H1 (cell line): ENCODE measurements at regions not wholly inside any gene's neighbourhood (a gene's known extent, or its start where the extent isn't known, plus 50 kb on each side); places are given as distances from the start of the nearest gene placed in this dataset.

ENCODE experiments used
- CTCF ChIA-PET: fragments of 300-600 bp; sonication (Branson Sonifier 250); formaldehyde crosslinking; loops from one replicate; lab custom pipeline; 2021; ENCODE audit not compliant: partially characterized antibody; lab: Charles Lee
- POLR2A ChIA-PET: fragments of 300-600 bp; sonication (Branson Sonifier 250); formaldehyde crosslinking; loops from one replicate; lab custom pipeline; 2021; ENCODE audit warnings: inconsistent platforms; ENCODE audit not compliant: partially characterized antibody; lab: Charles Lee
- DNase-seq, 2 experiments: peaks; one replicate each; pipeline versions ENCODE4 v3.0.0 to v3.0.0-alpha.2; 2010 to 2022; ENCODE audit warnings: low spot score in 2 of 2, low read depth in 1 of 2, mixed read lengths in 1 of 2
- FAIRE-seq: peaks from 2 replicates; lab custom pipeline; 2011; peaks lifted over from hg19 to GRCh38; lab: Jason Lieb, UNC
- H2AFZ ChIP-seq: 2 replicates; pipeline ENCODE4 v1.8.1; 2012; ENCODE audit warnings: low read length, inconsistent platforms
- H2AK5ac ChIP-seq: 2 replicates; pipeline ENCODE4 v1.6.1; 2013; ENCODE audit warnings: low read depth, low read length
- H2BK120ac ChIP-seq: replicated peaks from 2 replicates; pipeline ENCODE3; 2013; ENCODE audit warnings: low read depth, low read length, inconsistent platforms
- H2BK12ac ChIP-seq: 2 replicates; pipeline ENCODE4 v1.6.1; 2013; ENCODE audit warnings: low read depth, low read length
- H2BK15ac ChIP-seq: 2 replicates; pipeline ENCODE4 v1.6.1; 2013; ENCODE audit warnings: low read length
- H2BK20ac ChIP-seq: 2 replicates; pipeline ENCODE4 v1.6.1; 2013; ENCODE audit warnings: low read length
- H2BK5ac ChIP-seq: 2 replicates; pipeline ENCODE4 v1.6.1; 2013; ENCODE audit warnings: low read depth, low read length
- H3K14ac ChIP-seq: 2 replicates; pipeline ENCODE4 v1.6.1; 2013; ENCODE audit warnings: inconsistent platforms; ENCODE audit not compliant: insufficient read length
- H3K18ac ChIP-seq: 2 replicates; pipeline ENCODE4 v1.6.1; 2013; ENCODE audit warnings: low read length; ENCODE audit errors: extremely low read depth
- H3K23ac ChIP-seq: 2 replicates; pipeline ENCODE4 v1.6.1; 2013; ENCODE audit warnings: inconsistent platforms; ENCODE audit not compliant: insufficient read length
- H3K23me2 ChIP-seq: 2 replicates; pipeline ENCODE4 v1.6.1; 2013; ENCODE audit warnings: low read depth, low read length
- H3K27ac ChIP-seq: 2 replicates; pipeline ENCODE4 v1.6.1; 2011; ENCODE audit warnings: low read depth, low read length, inconsistent platforms
- H3K27me3 ChIP-seq, 4 experiments: replicated peaks in 1 of 4; 1 replicate in 1 of 4; 2 replicates in 3 of 4; pipeline versions ENCODE4 v1.6.1 to v1.8.1; 2011 to 2013; ENCODE audit warnings: low read length in 3 of 4, mild to moderate bottlenecking in 3 of 4, inconsistent platforms in 2 of 4, mixed read lengths in 2 of 4, moderate library complexity in 1 of 4; ENCODE audit not compliant: control insufficient read depth in 3 of 4, insufficient read depth in 3 of 4; ENCODE audit errors: extremely low read depth in 1 of 4
- H3K36me3 ChIP-seq, 4 experiments: 2 replicates each; pipeline versions ENCODE4 v1.6.1 to v1.8.1; 2011 to 2013; ENCODE audit warnings: mild to moderate bottlenecking in 4 of 4, low read length in 3 of 4, moderate library complexity in 2 of 4, control low read depth in 1 of 4, inconsistent platforms in 1 of 4; ENCODE audit not compliant: insufficient read depth in 4 of 4, control insufficient read depth in 2 of 4
- H3K4ac ChIP-seq: replicated peaks from 2 replicates; pipeline ENCODE3; 2013; ENCODE audit warnings: low read length, low read depth, mixed read lengths, inconsistent platforms; ENCODE audit not compliant: insufficient read length
- H3K4me1 ChIP-seq, 4 experiments: replicated peaks in 1 of 4; 1 replicate in 1 of 4; 2 replicates in 3 of 4; pipeline versions ENCODE4 v1.6.1 to v1.8.1; 2011 to 2013; ENCODE audit warnings: low read length in 3 of 4, inconsistent platforms in 2 of 4, mixed read lengths in 1 of 4; ENCODE audit not compliant: insufficient read depth in 4 of 4, control insufficient read depth in 3 of 4
- H3K4me2 ChIP-seq, 2 experiments: 2 replicates each; pipeline versions ENCODE4 v1.6.1 to v1.8.1; 2011 to 2013; ENCODE audit warnings: low read depth in 2 of 2, low read length in 2 of 2, control low read depth in 1 of 2, inconsistent platforms in 1 of 2, mild to moderate bottlenecking in 1 of 2; ENCODE audit not compliant: insufficient read depth in 1 of 2
- H3K4me3 ChIP-seq, 4 experiments: fragments of 200-600, 300-600 bp in 1 of 4; sonication (generic), shearing (Covaris generic), sonication (Bioruptor Twin) in 1 of 4; 2 replicates each; pipeline versions ENCODE4 v1.5.1 to v1.8.1; 2011 to 2016; ENCODE audit warnings: low read length in 4 of 4, low read depth in 3 of 4, control low read depth in 2 of 4, inconsistent platforms in 2 of 4, mild to moderate bottlenecking in 2 of 4, mixed read lengths in 1 of 4, moderate library complexity in 1 of 4; ENCODE audit not compliant: insufficient read depth in 2 of 4; ENCODE audit errors: extremely low read depth in 1 of 4
- H3K56ac ChIP-seq: replicated peaks from 2 replicates; pipeline ENCODE3; 2013; ENCODE audit warnings: low read depth, mild to moderate bottlenecking, mixed read lengths, low read length, inconsistent platforms; ENCODE audit not compliant: insufficient read length
- H3K79me1 ChIP-seq: 2 replicates; pipeline ENCODE4 v1.6.1; 2013; ENCODE audit warnings: low read depth, low read length, control low read depth
- H3K79me2 ChIP-seq, 2 experiments: 2 replicates each; pipeline versions ENCODE4 v1.6.1 to v1.8.1; 2012 to 2013; ENCODE audit warnings: low read length in 2 of 2, mild to moderate bottlenecking in 2 of 2, inconsistent platforms in 1 of 2; ENCODE audit not compliant: insufficient read depth in 2 of 2, control insufficient read depth in 1 of 2
- H3K9ac ChIP-seq, 4 experiments: replicated peaks in 1 of 4; 1 replicate in 1 of 4; 2 replicates in 3 of 4; pipeline versions ENCODE4 v1.6.1 to v1.8.1; 2011 to 2013; ENCODE audit warnings: low read depth in 3 of 4, low read length in 3 of 4, control low read depth in 2 of 4, mild to moderate bottlenecking in 2 of 4, moderate library complexity in 2 of 4, inconsistent platforms in 1 of 4; ENCODE audit errors: extremely low read depth in 1 of 4
- H3K9me3 ChIP-seq, 2 experiments: 2 replicates each; pipeline versions ENCODE4 v1.6.1 to v1.8.1; 2012 to 2013; ENCODE audit warnings: mild to moderate bottlenecking in 2 of 2, moderate library complexity in 2 of 2, control low read depth in 1 of 2, inconsistent platforms in 1 of 2, low read depth in 1 of 2, low read length in 1 of 2, mixed read lengths in 1 of 2; ENCODE audit not compliant: insufficient read depth in 2 of 2
- H4K20me1 ChIP-seq, 2 experiments: replicated peaks in 1 of 2; 2 replicates each; pipeline versions ENCODE3 to v1.8.1; 2011 to 2013; ENCODE audit warnings: inconsistent platforms in 2 of 2, low read length in 2 of 2, mild to moderate bottlenecking in 1 of 2; ENCODE audit not compliant: insufficient read depth in 2 of 2, control insufficient read depth in 1 of 2
- H4K5ac ChIP-seq: 2 replicates; pipeline ENCODE4 v1.6.1; 2013; ENCODE audit warnings: low read length, low read depth, mixed read lengths, inconsistent platforms; ENCODE audit not compliant: insufficient read length
- H4K8ac ChIP-seq: 2 replicates; pipeline ENCODE4 v1.8.0; 2013; ENCODE audit warnings: mild to moderate bottlenecking, moderate library complexity, low read length, inconsistent platforms; ENCODE audit not compliant: insufficient read depth; ENCODE audit errors: extremely low read depth
- H4K91ac ChIP-seq: replicated peaks from 2 replicates; pipeline ENCODE3; 2013; ENCODE audit warnings: low read length, mixed read lengths, inconsistent platforms; ENCODE audit not compliant: insufficient read length
- ASH2L ChIP-seq: fragments of 200-600, 300-600 bp; sonication (generic); IDR thresholded peaks from one replicate; pipeline ENCODE4 v1.7.1; 2017; ENCODE audit warnings: low read length
- CBX5 ChIP-seq: fragments of 300-800, 300-1000 bp; sonication (generic); IDR thresholded peaks from 2 replicates; pipeline ENCODE4 v1.7.1; 2016; ENCODE audit warnings: antibody characterized with exemption, low read length, low read depth
- CHD2 ChIP-seq: IDR thresholded peaks from 2 replicates; pipeline ENCODE4 v1.6.1; 2012; ENCODE audit warnings: low read length, improper control_type of control experiment
- EZH2 ChIP-seq: fragments of 200-600 bp; sonication (generic); IDR thresholded peaks from 2 replicates; pipeline ENCODE4 v1.7.1; 2012; ENCODE audit warnings: low read depth, mild to moderate bottlenecking, moderate library complexity, low read length, inconsistent platforms; ENCODE audit not compliant: severe bottlenecking
- GTF2F1 ChIP-seq: IDR thresholded peaks from 2 replicates; pipeline ENCODE4 v1.6.1; 2012; ENCODE audit warnings: low read depth, low read length, improper control_type of control experiment, borderline replicate concordance
- MAFK ChIP-seq: IDR thresholded peaks from 2 replicates; pipeline ENCODE4 v1.6.1; 2012; ENCODE audit warnings: low read depth, mild to moderate bottlenecking, improper control_type of control experiment, low read length
- MAX ChIP-seq: IDR thresholded peaks from 2 replicates; pipeline ENCODE4 v1.6.1; 2012; ENCODE audit warnings: inconsistent platforms
- POLR2AphosphoS5 ChIP-seq: IDR thresholded peaks from 2 replicates; pipeline ENCODE4 v1.6.1; 2011; ENCODE audit warnings: low read depth, low read length
- RNF2 ChIP-seq: fragments of 200-900, 300-1000 bp; sonication (generic); IDR thresholded peaks from 2 replicates; pipeline ENCODE4 v1.7.1; 2016; ENCODE audit warnings: borderline replicate concordance, low read depth, mild to moderate bottlenecking, antibody characterized with exemption, low read length; ENCODE audit not compliant: poor library complexity, severe bottlenecking; ENCODE audit errors: missing control alignments
- SP2 ChIP-seq: IDR thresholded peaks from 2 replicates; pipeline ENCODE4 v1.6.1; 2012; ENCODE audit warnings: mild to moderate bottlenecking, low read length, inconsistent platforms
- YY1 ChIP-seq: IDR thresholded peaks from 2 replicates; pipeline ENCODE4 v1.6.1; 2011; ENCODE audit warnings: low read depth, mild to moderate bottlenecking, low read length
- WGBS, 2 experiments: shearing (Covaris generic) in 1 of 2; methylation state at CpG; one replicate each; pipeline versions ENCODE4 v1.1.6 to v1.1.7; 2013 to 2015; ENCODE audit warnings: low lambda C conversion rate in 2 of 2, mixed read lengths in 2 of 2, inconsistent platforms in 1 of 2, low coverage in 1 of 2, missing lambda C conversion rate in 1 of 2; ENCODE audit not compliant: insufficient replicate concordance in 2 of 2, insufficient coverage in 1 of 2, insufficient read length in 1 of 2; ENCODE audit errors: extremely low coverage in 1 of 2, missing lambda C conversion rate in 1 of 2; 5-methylcytosine and 5-hydroxymethylcytosine counted together
- TF ChIP-seq, protein P1 (sequence below), 3 experiments: IDR thresholded peaks; 1 replicate in 2 of 3; 2 replicates in 1 of 3; pipeline versions ENCODE4 v1.5.1 to v1.6.1; 2011; ENCODE audit warnings: low read length in 3 of 3, mild to moderate bottlenecking in 3 of 3, inconsistent platforms in 2 of 3, low read depth in 1 of 3, moderate library complexity in 1 of 3; ENCODE audit not compliant: insufficient read depth in 1 of 3; ENCODE audit errors: control extremely low read depth in 1 of 3

GRCh38 chr14:98185036-98185435 is 1087.0 kb downstream of the BCL11B start:
- Histone ChIP-seq H3K27me3 (no peaks in the 10 kb centered on the region), H3K23me2 (no peaks in the 10 kb centered on the region), H3K14ac (no peak overlapping the region), H3K4me1 (no peaks in the 10 kb centered on the region; a peak in 2 of 7 replicates), H2AK5ac (no peak overlapping the region), H3K23ac (no peak overlapping the region), H4K8ac (no peak overlapping the region), H3K4me2 (no peak overlapping the region), H4K20me1 (no peaks in the 10 kb centered on the region), H3K4ac (no peak overlapping the region), H3K9me3 (no peaks in the 10 kb centered on the region), H3K36me3 (no peaks in the 10 kb centered on the region), H2BK20ac (no peak overlapping the region), H4K91ac (no peak overlapping the region), H2BK12ac (no peak overlapping the region), H3K18ac (no peak overlapping the region), H2BK15ac (no peak overlapping the region), H2BK120ac (no peak overlapping the region), H3K9ac (no peak overlapping the region), H2BK5ac (no peak overlapping the region), H3K4me3 (no peak overlapping the region), H3K79me2 (no peaks in the 10 kb centered on the region), H4K5ac (no peak overlapping the region), H3K56ac (no peak overlapping the region), H2AFZ (no peak overlapping the region), H3K27ac (no peak overlapping the region), H3K79me1 (no peaks in the 10 kb centered on the region)
- DNase-seq (no peak), FAIRE-seq (no peak)
- ChIA-PET CTCF (interaction anchor here (0.7 to 1.6 kb wide), 2 partner anchors 9 to 21 kb away, joined by 3 read pairs; no protein-coding TSS in a partner anchor), POLR2A (no interaction called here)
- 88% methylated on average over 8 of the region's 8 CpGs; no CpG with 5 or more reads in 1 of the 2 experiments for WGBS, 2 experiments
- TF ChIP-seq SP2, result no peak
- no peak for TF ChIP-seq ASH2L
- TF ChIP-seq, protein P1, sequence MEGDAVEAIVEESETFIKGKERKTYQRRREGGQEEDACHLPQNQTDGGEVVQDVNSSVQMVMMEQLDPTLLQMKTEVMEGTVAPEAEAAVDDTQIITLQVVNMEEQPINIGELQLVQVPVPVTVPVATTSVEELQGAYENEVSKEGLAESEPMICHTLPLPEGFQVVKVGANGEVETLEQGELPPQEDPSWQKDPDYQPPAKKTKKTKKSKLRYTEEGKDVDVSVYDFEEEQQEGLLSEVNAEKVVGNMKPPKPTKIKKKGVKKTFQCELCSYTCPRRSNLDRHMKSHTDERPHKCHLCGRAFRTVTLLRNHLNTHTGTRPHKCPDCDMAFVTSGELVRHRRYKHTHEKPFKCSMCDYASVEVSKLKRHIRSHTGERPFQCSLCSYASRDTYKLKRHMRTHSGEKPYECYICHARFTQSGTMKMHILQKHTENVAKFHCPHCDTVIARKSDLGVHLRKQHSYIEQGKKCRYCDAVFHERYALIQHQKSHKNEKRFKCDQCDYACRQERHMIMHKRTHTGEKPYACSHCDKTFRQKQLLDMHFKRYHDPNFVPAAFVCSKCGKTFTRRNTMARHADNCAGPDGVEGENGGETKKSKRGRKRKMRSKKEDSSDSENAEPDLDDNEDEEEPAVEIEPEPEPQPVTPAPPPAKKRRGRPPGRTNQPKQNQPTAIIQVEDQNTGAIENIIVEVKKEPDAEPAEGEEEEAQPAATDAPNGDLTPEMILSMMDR (IDR thresholded peaks at IDR 0.05; ENCODE audit: control extremely low read depth in 1 of 3, insufficient read depth in 1 of 3, low read depth in 1 of 3, low read length in 3 of 3), result no peak
- no peak for TF ChIP-seq RNF2
- TF ChIP-seq POLR2AphosphoS5, result no peak
- TF ChIP-seq YY1, result no peak
- TF ChIP-seq CHD2, result no peak
- no peak for TF ChIP-seq MAFK
- no peak for TF ChIP-seq MAX
- TF ChIP-seq EZH2, result no peak
- TF ChIP-seq GTF2F1, result no peak
- no peak for TF ChIP-seq CBX5
